HCT116 (cell line): ENCODE measurements at regions not wholly inside any gene's neighbourhood (a gene's known extent, or its start where the extent isn't known, plus 50 kb on each side); places are given as distances from the start of the nearest gene placed in this dataset.

Experiments used
- CEBPB ChIP-seq: IDR thresholded peaks from 2 replicates; pipeline ENCODE4 v1.6.1; 2012; ENCODE audit warnings: low read depth
- CTCF ChIP-seq, 3 experiments: fragments of 200-600 bp in 1 of 3; sonication (generic) in 1 of 3; IDR thresholded peaks in 2 of 3; conservative IDR thresholded peaks in 1 of 3; 2 replicates each; pipeline ENCODE4 v1.5.1; 2012 to 2017; ENCODE audit warnings: low read depth in 2 of 3, low read length in 2 of 3, antibody characterized with exemption in 1 of 3, borderline replicate concordance in 1 of 3, control low read depth in 1 of 3, mild to moderate bottlenecking in 1 of 3, mixed read lengths in 1 of 3, mixed run types in 1 of 3, moderate library complexity in 1 of 3; ENCODE audit not compliant: insufficient read depth in 1 of 3
- EGR1 ChIP-seq: IDR thresholded peaks from 2 replicates; pipeline ENCODE4 v1.6.1; 2012; ENCODE audit warnings: low read depth
- EZH2 ChIP-seq: fragments of 200-600 bp; sonication (generic); IDR thresholded peaks from 2 replicates; pipeline ENCODE4 v1.6.1; 2017; ENCODE audit warnings: antibody characterized with exemption, mixed run types
- JUND ChIP-seq: IDR thresholded peaks from 2 replicates; pipeline ENCODE4 v1.6.1; 2012

- no peak for TF ChIP-seq EZH2
- TF ChIP-seq JUND = no peak
- TF ChIP-seq CTCF (IDR thresholded peaks at IDR 0.05 in 2 of 3, conservative IDR thresholded peaks at IDR 0.05 in 1 of 3; ENCODE audit: borderline replicate concordance in 1 of 3, insufficient read depth in 1 of 3, low read depth in 2 of 3, low read length in 2 of 3) = no peak
- no peak for TF ChIP-seq EGR1
- TF ChIP-seq CEBPB = no peak
Observed at GRCh38 chr6:153251326-153251725, 120.2 kb upstream of the RGS17 start.
